KG1 (cell line): ENCODE measurements at regions not wholly inside any gene's neighbourhood (a gene's known extent, or its start where the extent isn't known, plus 50 kb on each side); places are given as distances from the start of the nearest gene placed in this dataset.

Source experiments
- DNase-seq: peaks from one replicate; lab custom pipeline; 2025; lab: John Stamatoyannopoulos, UW

DNA sequence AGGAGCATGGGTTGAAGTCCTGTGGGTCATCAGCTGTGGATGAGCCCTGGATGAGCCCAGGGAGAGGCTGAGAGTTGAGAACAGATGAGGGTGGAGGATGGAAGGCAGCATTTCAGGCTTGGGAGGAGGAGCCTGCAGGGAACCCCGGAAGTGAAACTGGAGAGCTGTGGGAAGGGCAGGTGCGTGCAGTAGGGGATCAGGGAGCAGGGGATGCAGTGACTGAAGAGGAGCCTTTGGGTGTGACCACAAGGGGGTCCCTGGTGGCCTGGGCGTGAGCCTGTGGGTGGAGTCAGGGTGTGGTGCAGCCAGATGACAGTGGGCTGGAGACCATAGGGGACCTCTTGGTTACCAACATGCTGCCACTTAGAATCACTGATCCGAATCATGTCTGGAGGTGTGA, 115.5 kb downstream of the PAPOLA start:
- DNase-seq = no peak

DNA sequence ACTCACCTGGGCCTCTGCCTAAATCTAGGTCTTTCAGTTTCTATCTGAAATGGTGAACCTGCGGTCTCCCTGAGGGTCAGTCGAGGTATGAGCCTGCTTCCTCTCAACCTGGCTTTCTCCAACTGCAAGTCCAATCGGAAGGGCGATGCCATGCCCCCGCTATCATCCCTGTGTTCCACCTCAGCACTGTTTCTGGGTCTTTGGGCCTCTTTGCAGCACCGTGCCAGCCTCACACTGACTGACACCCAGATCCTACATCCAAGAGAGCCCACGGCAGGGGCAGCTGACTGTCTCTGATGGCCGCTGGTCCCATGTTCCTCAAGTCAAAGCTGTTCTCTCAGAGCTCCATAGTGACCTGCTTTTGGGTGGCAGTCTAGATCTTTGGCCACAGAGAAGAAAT, 120.7 kb downstream of the PAPOLA start:
- no peak for DNase-seq

- no peak for DNase-seq
Measured at GRCh38 chr14:96623676-96624484, 121.7 kb downstream of the PAPOLA start.

DNA sequence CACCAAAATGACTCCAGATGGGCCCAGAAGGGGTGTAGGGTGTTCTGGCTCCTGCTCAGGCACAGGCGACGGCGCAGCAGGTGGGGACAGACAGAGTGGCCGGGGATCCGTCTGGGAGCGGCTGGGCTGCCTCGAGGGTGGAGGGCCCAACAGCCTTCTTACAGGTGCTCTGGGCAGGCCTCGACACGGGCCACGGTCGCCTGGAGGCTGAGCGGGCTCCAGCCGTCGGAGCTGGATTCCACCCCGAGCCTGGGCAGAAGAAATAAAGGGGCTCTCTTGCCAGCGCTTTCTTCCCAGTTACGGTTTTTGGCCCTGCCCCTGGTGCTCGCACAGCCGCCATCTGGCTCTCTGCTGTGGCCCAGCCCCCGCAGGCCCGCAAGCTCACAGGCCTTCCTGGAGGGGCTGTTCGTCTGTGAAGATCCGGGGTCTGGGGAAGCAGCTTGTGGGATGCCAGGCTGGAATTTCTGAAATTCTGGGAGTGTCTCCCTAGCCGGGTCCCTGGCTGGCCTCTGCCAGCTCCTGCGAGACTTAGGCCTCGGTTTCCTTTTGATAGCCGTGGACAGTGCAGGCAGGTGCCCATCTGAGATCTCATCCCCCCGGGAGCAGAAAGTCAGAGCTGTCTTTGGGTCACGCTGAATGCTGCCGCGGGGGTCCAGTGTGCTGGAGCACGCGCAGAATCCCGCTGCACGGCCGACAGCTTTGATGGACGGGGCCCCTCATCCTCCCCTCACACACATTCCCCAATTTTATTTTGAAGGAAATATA, 122.7 kb downstream of the PAPOLA start:
- no peak for DNase-seq

GRCh38 chr14:96625426-96625985, 123.3 kb downstream of the PAPOLA start:
- DNase-seq = no peak

DNA sequence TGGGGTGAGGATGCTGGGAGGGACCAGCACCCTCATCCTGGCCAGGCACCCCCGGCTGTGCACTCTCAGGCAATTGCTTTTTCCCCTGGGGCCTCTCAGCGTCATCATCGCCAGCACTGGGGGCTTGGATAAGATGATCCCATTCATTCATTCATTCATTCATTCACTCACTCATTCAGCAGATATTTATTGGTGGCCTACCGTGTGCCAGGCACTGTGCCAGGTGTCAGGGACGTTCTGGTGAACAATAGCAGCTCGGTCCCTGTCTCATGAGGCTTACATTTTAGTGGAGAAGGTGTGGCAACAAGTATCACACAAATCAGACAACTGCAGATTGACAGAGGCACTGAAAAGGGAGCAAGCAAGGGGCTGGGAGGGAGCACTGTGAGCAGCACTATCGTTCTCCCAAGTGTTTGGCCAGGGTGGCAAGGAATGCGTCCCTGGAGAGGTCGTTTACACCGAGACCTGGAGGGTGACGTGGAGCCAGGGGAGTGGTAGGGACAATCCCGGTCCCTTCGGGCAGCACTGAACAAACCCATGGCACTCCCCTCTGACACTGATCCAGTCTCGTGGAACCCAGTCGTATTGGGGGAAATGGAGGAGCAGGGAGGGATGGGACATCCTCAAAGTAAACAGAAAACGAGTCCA, 124.1 kb downstream of the PAPOLA start:
- no peak for DNase-seq

- DNase-seq = no peak
Measured at GRCh38 chr14:96626916-96627315, 124.7 kb downstream of the PAPOLA start.

GRCh38 chr14:96627386-96627785, 125.2 kb downstream of the PAPOLA start:
- no peak for DNase-seq

DNA sequence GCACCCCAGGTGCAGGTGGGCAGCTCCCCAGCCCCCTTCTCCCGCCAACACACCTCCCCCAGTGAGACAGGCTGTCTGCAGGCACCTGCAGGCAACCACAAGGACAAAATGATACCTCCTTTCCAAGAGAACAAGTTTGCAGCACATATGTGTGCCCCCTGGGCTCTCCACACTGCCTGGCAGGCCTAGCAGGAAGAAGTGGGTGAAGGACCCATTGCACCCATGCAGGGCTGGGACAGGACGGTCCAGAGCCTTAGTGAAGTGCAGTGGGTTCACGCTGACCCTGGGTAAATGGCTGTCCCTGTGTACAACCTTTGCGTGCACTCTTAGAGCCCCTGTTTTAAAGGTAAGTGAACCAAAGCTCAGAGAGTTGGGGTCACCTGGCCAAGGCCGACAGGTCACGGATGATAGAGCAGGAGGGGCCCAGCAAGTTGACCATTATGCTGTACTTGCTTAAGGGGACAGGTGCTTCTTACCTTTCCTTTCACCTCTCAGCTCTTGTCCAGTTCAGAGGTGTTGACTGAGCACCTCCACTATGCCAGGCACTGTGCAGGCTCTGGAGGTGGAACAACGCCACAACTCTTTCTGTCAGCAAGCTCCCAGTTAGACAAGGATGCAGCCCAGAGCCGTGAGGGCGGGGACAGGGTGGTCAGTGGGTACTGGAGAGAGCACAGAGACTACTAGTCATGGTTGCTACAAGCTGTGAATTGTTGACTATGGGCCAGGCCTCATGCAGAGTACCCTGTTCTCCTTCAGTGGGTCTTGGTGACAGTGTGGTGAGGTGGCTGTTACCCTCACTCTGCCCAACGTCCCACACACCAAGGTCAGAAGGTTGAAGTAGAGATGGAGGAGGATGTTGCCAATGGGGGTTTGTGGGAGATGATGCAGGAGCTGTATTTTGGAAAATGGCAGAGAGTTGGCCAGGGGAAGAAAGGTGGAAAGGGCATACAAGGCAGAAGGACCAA, 125.9 kb downstream of the PAPOLA start:
- DNase-seq = no peak

DNA sequence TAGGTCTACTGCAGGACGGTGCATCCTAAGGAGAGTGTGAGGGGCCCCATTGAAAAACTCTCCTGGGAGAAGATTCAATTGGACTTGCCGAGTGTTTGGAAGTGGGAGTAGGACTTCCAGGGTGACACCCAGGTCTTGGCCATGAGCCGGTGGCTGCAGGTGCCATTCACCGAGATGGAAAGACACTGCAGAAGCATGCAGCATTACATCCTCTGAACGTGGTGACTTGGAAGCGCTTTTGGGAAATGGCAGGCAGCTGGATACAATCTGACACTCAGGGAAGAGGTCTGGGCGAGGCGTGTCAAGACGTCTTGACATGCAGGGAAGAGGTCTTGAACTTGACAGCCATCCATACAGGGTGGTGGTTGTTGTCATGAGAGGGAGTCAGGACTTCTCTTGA, 126.9 kb downstream of the PAPOLA start:
- no peak for DNase-seq

DNA sequence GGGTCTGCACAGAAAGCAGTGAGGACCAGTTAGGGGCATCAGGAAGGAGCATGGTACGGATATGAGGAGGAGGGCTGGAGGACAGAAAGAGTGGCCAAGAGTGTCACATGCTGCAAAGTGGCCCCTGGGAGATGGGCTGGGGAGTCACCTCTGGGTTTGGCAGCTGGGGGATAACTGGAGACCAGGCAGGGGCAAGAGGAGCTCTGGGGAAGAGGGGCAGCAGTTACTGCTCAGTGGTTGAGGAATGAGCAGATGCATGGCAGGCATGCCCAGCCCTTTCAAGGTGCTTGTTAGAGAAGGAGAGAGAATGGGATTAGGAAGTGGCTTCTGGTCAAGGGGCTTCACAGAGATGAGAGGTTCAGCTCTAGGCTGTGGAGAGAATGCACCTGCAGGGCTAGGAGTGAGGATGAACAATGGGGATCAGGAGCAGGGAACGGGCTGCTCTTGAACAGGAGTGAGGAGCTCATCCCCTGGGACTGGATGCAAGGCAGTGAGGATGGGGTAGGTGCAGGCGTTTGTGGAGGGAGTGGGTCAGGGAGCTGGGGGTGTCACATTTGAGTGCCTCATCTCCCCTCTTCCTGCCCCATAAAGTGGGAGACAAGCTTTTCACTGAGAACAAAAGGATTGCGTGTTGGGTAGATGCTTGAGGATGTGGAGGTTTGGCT, 127.5 kb downstream of the PAPOLA start:
- no peak for DNase-seq

DNA sequence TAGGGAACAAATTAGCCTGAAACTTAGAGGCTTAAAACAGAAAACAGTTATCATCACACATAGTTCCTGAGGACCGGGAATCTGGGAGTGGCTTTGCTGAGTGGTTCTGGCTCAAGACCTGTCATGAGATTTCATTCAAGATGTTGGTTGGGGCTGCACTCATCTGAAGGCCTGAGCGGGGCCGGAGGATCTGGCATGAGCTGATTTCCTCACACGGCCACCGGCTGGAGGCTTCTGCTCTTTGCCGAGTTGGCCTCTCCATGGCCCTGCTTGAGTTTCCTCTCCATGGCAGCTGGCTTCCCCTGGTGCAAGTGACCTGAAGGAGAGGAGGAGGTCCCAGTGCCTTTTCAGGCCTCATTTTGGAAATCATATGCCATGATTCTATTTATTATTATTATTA, 128.1 kb downstream of the PAPOLA start:
- DNase-seq = no peak

DNA sequence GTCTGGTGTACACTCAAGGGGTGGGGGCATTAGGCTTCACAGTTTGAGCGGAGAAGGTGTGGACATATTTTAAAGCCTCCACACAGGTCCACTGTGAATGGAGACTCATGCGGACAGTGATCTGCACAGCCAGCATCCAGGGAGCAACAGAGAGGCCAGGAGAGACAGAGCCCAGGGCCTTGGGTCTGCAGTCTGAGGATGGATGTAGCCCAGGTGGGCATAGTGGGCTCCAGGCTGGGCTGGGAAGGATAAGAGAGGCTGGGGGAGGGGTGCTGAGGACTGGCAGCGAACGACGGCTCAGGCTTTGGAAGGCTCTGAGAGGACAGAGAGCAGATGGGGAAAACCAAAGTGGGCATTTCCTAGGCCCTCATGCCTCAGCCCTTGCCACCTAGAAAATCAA, 128.8 kb downstream of the PAPOLA start:
- DNase-seq = no peak

DNA sequence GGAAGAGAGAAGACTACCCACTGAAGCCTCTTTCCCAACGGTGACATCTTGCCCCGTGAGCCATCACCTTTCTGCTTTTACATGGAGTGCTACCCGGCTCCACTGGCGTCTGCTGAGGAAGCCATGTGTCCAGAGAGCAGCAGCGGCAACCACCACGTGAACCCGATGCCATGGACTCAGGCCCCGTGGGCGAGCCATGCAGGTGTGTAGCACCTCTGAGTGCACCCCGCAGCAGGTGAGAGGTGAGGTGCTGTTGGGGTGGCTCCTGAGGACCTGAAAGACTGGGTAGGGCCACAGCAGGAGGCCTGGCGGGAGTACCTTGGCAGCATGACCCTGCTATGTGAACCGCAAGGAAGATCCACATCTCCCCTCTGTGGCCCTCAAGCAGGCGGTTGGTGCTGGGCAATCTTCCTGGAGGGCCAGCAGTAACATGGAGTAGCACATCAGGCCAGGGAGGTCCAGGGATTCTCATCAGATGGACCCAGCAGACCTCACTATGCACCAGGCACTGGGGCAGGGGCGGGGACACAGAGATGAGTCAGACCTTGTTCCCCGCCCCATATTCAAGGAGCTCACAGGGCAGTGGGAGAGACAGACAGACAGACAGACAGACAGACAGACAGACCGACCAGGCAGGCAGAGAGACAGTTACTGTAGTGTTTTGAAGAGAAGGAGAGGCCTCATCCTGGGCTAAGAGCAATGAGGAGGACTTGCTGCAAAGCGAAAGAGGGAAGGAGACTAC, 129.6 kb downstream of the PAPOLA start:
- DNase-seq = no peak

DNA sequence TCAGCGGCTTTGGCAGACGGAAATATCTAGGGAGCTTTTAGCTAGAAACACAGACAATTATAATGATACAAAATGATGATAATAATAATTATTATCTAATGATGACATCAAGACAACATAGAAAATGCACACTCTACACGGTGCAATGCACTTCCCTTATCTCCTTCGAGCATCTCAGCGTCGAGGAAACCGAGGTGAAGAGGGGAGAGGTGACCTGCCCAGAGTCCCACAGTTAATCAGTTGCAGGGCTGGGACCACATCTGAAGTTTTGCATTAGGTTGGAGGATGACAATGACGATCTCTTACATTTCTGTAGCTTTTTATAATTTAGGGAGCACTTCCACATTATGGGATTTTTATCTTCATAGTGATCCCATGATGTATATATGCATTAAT, 130.2 kb downstream of the PAPOLA start:
- DNase-seq = no peak

GRCh38 chr14:96633096-96633495, 130.9 kb downstream of the PAPOLA start:
- DNase-seq = no peak

DNA sequence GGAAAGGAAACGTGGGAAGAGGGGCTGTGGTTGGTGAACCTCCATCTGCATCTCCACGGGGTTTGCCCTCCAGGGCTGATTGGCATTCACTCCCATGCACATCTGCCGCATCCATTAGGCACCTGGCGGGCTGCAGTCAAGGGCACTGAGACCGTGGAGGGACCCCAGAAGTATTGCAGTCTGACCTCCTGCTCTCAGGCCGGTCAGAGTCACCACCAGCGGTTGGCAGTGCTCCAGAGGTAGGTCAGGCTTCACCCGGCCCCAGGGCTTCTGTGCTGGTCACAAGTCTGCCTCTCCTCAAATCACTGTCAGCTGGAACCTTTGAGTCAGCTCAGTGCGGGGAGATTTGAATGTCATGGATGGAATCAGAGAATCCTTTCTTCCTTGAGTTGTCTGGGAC, 132.3 kb downstream of the PAPOLA start:
- DNase-seq = no peak

DNA sequence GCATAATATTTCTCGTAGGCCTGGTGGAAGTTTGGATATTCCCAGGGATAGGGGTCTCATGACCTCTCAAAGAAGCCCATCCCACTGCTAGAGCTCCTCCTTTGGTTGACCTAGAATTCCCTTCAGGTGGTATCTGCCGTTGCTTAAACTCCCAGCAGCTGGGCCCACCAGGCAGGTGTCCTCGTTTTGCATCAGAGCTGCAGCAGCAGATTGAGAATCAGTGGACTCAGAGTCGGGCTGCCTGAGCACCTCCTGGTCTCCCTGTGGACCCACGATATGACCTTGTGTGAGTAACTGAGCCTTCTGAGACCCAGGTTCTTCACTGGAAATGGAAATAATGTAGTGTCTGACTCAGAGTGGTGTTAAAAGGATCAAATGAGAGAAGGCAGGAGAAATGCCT, 132.7 kb downstream of the PAPOLA start:
- no peak for DNase-seq

DNA sequence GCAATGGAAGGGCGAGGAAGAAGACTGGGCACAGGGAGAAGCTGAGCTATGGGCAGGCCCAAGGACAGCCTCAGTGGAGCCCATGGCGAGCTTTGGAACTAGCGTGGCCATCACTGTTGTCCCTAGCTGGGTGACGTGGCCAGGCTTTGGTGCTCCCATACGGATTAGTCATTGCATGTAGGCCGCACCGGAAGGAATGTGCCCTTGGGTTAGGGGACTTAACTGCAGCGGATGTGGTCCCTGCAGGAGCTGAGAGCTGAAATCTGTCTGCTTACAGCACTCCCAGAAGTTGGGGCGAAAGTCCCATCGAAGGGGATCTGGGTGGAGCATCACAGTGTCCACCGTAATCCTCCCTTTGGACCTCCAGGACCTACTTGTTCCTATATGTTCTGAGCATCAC, 133.7 kb downstream of the PAPOLA start:
- DNase-seq = no peak

GRCh38 chr14:96637521-96637920, 135.3 kb downstream of the PAPOLA start:
- no peak for DNase-seq
